Eye (tissue), 1 donor: ENCODE measurements at regions not wholly inside any gene's neighbourhood (a gene's known extent, or its start where the extent isn't known, plus 50 kb on each side); places are given as distances from the start of the nearest gene placed in this dataset.
"Not testable (repeated sequence)": the region's sequence is repeated elsewhere in the genome, so short reads cannot be mapped to it uniquely, and the experiment has no call there.

Source experiments
- DNase-seq: peaks from one replicate; pipeline ENCODE4 v3.0.0-alpha.2; 2015

- DNase-seq: no peak
Measured at GRCh38 chr3:154973851-154974250, 106.3 kb upstream of the MME start.

DNA sequence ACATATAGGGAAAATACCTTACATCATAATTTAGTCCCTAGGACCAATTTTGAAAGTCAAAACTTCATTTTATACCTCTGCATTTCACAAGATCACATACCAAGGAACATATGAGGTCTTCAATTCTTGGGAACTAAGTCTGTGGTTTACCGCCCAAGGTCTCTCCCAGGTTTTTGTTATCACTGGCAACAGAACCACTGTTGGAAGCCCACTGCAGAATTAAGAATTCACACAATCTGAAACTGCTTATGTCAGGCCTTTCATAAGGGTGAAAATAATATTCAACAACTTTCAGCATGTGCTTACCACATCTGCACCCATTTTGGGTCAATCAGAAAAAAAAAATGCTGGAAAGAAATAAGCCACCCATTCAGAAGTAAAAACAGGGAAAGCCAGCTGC is 107.2 kb upstream of the MME start:
- peak; percentile 37 for DNase-seq

DNA sequence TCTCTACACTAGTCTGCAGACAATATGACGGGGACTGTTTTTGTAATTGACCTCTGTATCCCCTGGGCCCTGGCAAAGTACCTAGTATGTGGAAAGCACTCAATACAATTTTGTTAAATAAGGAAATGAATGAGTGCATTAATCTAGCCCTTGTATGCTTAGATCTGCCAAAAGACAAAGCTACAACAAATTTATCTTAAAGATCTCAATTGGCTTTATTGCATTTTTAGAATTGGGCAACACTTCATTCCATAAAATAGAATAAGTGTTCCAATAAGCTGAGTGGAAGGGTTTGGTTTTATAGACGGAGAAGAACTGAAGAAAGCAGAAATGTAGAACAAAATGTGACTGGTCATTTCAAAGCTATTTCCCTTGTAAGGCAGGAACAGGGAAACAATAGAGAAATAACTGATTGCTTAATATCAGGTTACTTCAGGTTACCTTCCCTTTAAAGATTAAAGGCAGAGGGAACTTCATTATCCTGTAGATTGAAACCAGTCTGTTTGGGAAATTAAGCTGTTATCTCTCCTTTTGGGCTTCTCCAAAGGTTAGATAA is 108.3 kb upstream of the MME start:
- DNase-seq: no peak

- DNase-seq: peak; percentile 30
Measured at GRCh38 chr3:154971341-154971740, 108.8 kb upstream of the MME start.

DNA sequence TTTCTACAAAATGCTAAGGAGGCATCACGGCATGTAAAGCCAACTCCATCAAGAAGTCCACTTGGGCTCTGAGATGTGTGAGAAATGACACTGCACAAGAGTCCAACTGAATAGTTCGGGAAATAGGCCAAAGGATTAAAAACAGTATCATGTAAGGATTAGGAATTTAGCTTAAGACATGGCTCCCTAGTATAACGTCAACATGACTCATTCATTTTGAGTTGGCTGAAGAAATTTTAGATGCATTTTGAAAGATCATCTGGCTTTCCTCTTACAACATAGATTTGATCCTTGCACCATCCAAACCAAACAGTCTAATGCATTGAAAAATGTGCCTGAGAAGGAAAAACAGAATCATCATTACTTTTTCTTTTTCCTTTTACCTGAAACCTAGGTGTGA is 109.3 kb upstream of the MME start:
- DNase-seq: peak; percentile 8

GRCh38 chr3:154969366-154969765 is 110.8 kb upstream of the MME start:
- no peak for DNase-seq

GRCh38 chr3:154967090-154967489 is 113.0 kb upstream of the MME start:
- no peak for DNase-seq

DNA sequence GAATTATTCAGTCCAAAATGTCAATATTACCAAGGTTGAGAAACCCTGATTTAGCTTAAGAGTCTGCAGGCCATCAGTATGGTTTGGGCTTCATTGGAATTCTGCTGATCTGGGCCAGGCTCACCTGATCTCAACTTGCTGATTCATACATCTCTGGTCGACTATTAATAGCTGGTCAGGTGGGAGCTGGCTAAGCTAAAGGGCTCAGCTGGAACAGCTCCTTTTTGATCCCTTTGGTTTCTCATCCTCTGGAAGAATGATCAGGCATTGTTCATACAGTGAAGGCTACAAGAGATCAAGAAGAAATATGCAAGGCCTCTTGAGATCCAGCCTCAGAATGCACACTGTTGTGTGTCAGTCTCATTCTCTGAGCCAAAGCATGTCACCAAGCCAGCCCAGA is 123.3 kb upstream of the MME start:
- DNase-seq: no peak

DNA sequence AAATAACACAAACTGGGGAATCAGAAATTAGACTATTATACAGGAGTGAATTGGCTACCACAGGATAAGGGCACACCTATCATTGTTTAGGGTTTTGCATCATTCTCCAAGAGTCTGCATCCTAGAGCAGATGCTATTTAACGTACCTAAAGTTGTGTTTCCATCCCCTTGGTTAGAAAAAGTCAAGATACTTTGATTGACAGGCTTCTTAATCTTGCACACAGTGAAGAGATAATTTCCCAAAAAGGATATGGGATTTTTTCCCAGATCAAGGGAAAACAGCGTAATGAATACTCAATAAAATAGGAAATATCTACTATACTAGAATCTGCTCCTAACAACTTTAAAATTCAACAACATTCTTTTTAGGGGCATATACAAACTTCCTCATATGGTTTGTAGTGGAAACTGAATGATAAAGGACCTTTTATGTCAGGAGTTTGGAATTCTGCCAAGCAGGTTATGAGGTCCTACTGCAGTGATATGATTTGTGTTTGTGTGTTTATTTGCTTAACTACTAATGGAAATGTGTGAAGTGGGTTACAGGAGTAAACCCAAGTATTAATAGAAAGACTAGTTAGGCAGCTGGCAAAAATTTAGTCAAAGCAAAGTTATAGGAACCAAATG is 124.1 kb upstream of the MME start:
- no peak for DNase-seq

GRCh38 chr3:154954757-154955156 is 125.4 kb upstream of the MME start:
- DNase-seq: no peak

DNA sequence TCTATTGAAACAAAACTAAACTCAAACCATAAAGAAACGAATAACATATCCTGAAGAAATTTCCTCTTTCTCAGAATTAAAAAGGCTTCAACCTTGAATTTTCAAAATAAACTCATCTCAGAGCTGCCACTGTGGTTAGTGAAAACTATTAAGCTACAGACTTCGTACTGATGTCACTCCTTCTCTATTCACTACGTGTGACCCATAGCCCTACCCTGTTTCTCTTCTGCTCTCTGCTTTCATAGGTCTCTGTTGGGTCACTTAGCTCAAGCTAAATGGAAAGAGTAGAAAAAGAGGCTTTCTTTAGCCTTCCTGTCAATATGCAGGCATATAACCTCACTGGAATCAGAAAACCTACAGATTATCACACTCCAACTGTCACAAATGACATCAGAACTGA is 126.6 kb upstream of the MME start:
- DNase-seq: no peak

- no peak for DNase-seq
Measured at GRCh38 chr3:154952553-154952952, 127.6 kb upstream of the MME start.

- DNase-seq: no peak
Measured at GRCh38 chr3:154943981-154944380, 136.1 kb upstream of the MME start.

GRCh38 chr3:154942827-154943226 is 137.3 kb upstream of the MME start:
- DNase-seq: no peak

- DNase-seq: no peak
Measured at GRCh38 chr3:154936196-154936595, 143.9 kb upstream of the MME start.

DNA sequence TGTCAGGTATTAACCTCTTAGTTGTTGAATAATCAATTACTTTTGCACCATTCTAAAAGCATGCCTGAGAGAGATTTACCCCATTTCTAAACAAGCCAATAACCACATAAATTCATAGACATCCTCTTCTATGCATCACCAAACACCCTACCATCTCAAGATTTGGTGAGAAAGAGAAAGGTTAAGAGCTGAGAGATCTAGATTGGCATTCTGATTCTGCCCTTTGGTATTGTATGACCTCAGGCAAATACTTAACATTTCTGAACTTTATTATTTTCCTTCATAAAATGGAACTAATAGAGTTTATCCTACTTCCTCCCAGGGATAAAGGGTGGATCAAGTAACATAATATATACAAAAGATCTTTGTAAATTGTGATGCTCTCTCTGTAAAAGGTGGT is 146.5 kb upstream of the MME start:
- no peak for DNase-seq

DNA sequence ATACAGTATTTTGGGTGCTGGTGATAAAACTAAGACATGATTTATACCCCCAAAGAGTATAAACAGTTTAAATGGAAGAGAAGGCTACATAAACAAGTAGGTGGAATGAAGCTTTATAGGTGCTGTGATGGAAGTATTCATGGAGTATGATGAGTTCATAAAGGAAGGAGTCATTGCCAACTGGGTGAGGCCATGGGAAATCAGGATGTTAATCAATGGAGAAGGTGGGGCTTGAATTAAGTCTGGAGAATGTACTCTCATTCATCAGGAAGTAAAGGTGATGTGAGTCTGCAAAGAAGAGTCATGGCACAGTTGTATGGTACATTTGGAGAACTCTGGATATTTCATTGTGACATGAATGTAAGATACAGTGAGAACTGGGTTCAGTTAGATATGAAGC is 147.5 kb upstream of the MME start:
- DNase-seq: no peak

GRCh38 chr3:154931484-154931883 is 148.6 kb upstream of the MME start:
- DNase-seq: no peak

- no peak for DNase-seq
Measured at GRCh38 chr3:154926721-154927120, 153.4 kb upstream of the MME start.

GRCh38 chr3:154921351-154921750 is 158.8 kb upstream of the MME start:
- no peak for DNase-seq

DNA sequence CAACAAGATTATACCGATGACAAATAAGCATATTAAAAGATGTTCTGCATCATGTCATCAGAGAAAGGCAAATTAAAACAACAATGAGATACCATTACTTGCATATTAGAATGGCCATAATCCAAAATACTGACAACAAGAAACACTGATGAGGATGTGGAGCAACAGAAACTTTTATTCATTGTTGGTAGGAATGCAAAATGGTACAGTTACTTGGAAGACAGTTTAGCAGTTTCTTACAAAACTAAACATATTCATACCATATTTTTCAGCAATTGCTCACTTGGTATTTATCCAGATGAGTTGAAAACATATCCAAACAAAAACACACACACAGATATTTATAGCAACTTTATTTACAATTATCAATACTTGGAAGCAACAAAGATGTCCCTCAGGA is 160.9 kb upstream of the MME start:
- DNase-seq: no peak

GRCh38 chr3:154904328-154904727 is 175.8 kb upstream of the MME start:
- peak; percentile 4 for DNase-seq

DNA sequence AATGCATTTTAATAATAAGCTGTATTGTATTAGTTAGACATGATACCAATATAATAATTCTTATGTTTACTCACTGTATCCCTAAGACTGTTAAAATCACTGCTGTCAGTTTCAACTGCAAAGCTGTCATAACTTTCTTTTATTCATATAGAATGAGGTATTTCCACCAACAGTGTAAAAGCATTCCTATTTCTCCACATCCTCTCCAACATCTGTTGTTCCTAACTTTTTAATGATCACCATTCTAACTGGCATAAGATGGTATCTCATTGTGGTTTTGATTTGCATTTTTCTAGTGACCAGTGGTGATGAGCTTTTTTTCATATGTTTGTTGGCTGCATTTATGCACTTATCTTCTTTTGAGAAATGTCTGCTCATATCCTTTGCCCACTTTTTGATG is 177.6 kb upstream of the MME start:
- DNase-seq: not testable (repeated sequence)

- DNase-seq: no peak
Measured at GRCh38 chr3:154901278-154901677, 178.8 kb upstream of the MME start.

DNA sequence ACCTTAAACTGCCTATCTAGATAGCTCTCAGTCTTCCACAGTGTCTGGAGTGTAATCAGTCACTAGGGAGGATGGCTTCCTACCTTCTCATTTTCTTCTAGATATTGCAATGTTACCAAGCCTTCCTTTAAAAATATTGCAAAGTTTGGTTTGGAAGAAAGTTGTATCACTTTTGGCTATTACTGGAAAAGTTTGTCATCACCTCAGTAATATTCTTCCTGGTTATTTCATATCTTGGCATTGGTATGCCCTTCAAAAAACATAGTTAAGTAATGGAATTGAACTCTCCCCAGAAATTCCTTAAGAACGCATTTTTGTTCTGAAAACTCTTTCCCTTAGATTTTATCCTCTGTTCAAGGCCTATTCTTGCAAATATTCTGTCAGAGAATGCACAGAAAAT is 179.3 kb upstream of the MME start:
- DNase-seq: no peak
